ENCODE measurements at regions not wholly inside any gene's neighbourhood (a gene's known extent, or its start where the extent isn't known, plus 50 kb on each side); places are given as distances from the start of the nearest gene placed in this dataset.

GRCh38 chr6:156311291-156311690, 465.9 kb upstream of the ARID1B start:
- Histone ChIP-seq H3K27me3 (ENCODE audit: control insufficient read depth, insufficient read depth, low read length) (no peaks in the 10 kb centered on the region), H3K36me3 (replicated peaks; ENCODE audit: control insufficient read depth, insufficient read depth, low read length) (no peaks in the 10 kb centered on the region), H3K4me3 (ENCODE audit: insufficient read depth, low read depth, low read length) (no peak overlapping the region)
- no peak for DNase-seq

GRCh38 chr6:156310701-156311100, 466.5 kb upstream of the ARID1B start:
- H3K27me3 ChIP-seq (ENCODE audit: control insufficient read depth, insufficient read depth, low read length), result no peaks in the 10 kb centered on the region
- H3K36me3 ChIP-seq (replicated peaks; ENCODE audit: control insufficient read depth, insufficient read depth, low read length), result no peaks in the 10 kb centered on the region
- H3K4me3 ChIP-seq (ENCODE audit: insufficient read depth, low read depth, low read length), result no peak overlapping the region
- no peak for DNase-seq

DNA sequence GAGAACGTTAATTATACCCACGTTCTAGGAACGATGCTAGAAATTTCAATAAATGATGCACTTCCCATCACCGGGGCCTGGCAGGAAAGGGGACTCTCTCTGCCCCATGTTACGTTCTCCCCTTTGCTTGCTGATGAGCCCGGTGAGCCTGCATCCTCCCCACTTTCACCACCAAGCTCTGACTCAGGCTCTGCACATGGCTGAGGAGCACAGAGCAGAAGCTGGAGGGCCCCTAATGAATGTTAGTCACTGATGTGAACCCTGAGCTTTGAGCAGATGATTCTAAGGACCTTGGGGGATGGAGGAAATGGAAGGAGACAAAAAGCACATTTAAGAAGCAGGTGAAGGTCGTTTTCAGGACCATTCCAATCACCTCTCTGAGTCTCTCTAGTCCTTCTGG, 468.2 kb upstream of the ARID1B start:
- DNase-seq, result no peak
- no peaks in the 10 kb centered on the region for H3K36me3 ChIP-seq (replicated peaks; ENCODE audit: control insufficient read depth, insufficient read depth, low read length)
- H3K27me3 ChIP-seq (ENCODE audit: control insufficient read depth, insufficient read depth, low read length), result no peaks in the 10 kb centered on the region
- no peak overlapping the region for H3K4me3 ChIP-seq (ENCODE audit: insufficient read depth, low read depth, low read length)

GRCh38 chr6:156308604-156309003, 468.6 kb upstream of the ARID1B start:
- no peak for DNase-seq
- no peaks in the 10 kb centered on the region for H3K36me3 ChIP-seq (replicated peaks; ENCODE audit: control insufficient read depth, insufficient read depth, low read length)
- no peak overlapping the region for H3K4me3 ChIP-seq (ENCODE audit: insufficient read depth, low read depth, low read length)
- no peaks in the 10 kb centered on the region for H3K27me3 ChIP-seq (ENCODE audit: control insufficient read depth, insufficient read depth, low read length)

GRCh38 chr6:156306531-156306930, 470.6 kb upstream of the ARID1B start:
- no peak overlapping the region for H3K4me3 ChIP-seq (ENCODE audit: insufficient read depth, low read depth, low read length)

GRCh38 chr6:156283091-156283490, 494.1 kb upstream of the ARID1B start:
- no peak overlapping the region for H3K4me3 ChIP-seq (ENCODE audit: insufficient read depth, low read depth, low read length)
- no peaks in the 10 kb centered on the region for H3K36me3 ChIP-seq (replicated peaks; ENCODE audit: control insufficient read depth, insufficient read depth, low read length)
- no peak for DNase-seq

More at GRCh38 chr6:156306531-156306930, 470.6 kb upstream of the ARID1B start:
- Histone ChIP-seq H3K36me3 (replicated peaks; ENCODE audit: control insufficient read depth, insufficient read depth, low read length) (no peaks in the 10 kb centered on the region), H3K27me3 (ENCODE audit: control insufficient read depth, insufficient read depth, low read length) (no peaks in the 10 kb centered on the region)
- no peak for DNase-seq

GRCh38 chr6:156282087-156282486, 495.1 kb upstream of the ARID1B start:
- no peaks in the 10 kb centered on the region for H3K27me3 ChIP-seq (ENCODE audit: control insufficient read depth, insufficient read depth, low read length)
- no peak overlapping the region for H3K4me3 ChIP-seq (ENCODE audit: insufficient read depth, low read depth, low read length)
- no peak for DNase-seq
- no peaks in the 10 kb centered on the region for H3K36me3 ChIP-seq (replicated peaks; ENCODE audit: control insufficient read depth, insufficient read depth, low read length)

More at GRCh38 chr6:156283091-156283490, 494.1 kb upstream of the ARID1B start:
- H3K27me3 ChIP-seq (ENCODE audit: control insufficient read depth, insufficient read depth, low read length), result no peaks in the 10 kb centered on the region

- Histone ChIP-seq H3K36me3 (replicated peaks; ENCODE audit: control insufficient read depth, insufficient read depth, low read length) (no peaks in the 10 kb centered on the region), H3K27me3 (ENCODE audit: control insufficient read depth, insufficient read depth, low read length) (no peaks in the 10 kb centered on the region), H3K4me3 (ENCODE audit: insufficient read depth, low read depth, low read length) (no peak overlapping the region)
- DNase-seq, result no peak
Observed at GRCh38 chr6:156281266-156281665, 495.9 kb upstream of the ARID1B start.

DNA sequence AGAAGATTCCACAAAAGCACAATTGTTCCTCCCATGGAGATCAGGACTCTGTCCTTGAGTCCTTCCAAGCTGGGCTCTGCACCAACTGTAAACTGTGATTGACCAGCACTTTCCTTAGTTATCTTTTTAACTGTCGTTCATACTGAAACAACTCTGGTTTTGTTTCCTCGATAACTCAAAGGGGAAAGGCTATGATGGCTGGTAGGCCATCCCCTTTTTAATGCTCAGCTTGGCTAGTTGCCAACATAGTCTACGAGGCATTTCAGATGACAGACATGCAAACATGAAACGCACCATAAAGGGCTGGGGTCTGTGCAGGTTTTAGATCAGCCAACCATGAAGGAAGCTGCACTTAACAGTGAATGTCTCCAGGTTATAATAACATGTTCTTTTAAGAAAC, 497.1 kb upstream of the ARID1B start:
- no peaks in the 10 kb centered on the region for H3K27me3 ChIP-seq (ENCODE audit: control insufficient read depth, insufficient read depth, low read length)
- H3K36me3 ChIP-seq (replicated peaks; ENCODE audit: control insufficient read depth, insufficient read depth, low read length), result no peaks in the 10 kb centered on the region
- no peak for DNase-seq
- no peak overlapping the region for H3K4me3 ChIP-seq (ENCODE audit: insufficient read depth, low read depth, low read length)

DNA sequence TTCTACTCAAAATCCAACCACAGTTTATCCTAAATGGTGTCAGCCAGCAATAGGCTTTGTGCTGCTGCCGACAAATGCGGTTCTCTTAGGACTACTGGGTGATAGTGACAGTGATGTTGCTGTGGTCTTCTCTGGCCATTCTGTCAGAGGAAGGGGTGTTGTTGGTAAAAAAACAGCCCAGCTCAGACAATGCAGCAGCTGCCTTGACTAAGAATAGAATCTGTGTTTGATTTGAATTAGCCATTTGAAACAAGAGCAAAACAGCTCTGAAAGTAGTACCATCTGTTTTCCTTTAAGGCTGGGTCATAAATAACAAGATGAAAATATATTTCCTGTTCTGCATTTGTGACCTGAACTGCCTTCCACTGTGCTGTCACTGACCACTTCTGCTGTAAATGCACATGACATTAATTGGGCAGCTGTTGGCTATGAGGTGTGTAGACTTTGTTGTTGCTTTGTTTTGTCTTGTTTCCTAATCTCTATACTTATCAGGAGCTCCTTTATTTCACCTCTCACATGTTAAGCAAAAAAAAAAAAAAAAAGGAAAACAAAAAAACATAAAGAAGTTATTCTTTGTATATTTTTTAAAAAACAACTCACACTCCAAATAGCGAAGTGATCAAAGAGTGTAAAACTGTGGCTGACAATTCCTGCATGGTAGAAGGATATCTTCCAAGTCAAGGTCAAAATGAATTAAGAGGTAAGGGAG, 497.8 kb upstream of the ARID1B start:
- Histone ChIP-seq H3K36me3 (replicated peaks; ENCODE audit: control insufficient read depth, insufficient read depth, low read length) (no peaks in the 10 kb centered on the region), H3K4me3 (ENCODE audit: insufficient read depth, low read depth, low read length) (no peak overlapping the region), H3K27me3 (ENCODE audit: control insufficient read depth, insufficient read depth, low read length) (no peaks in the 10 kb centered on the region)
- no peak for DNase-seq

GRCh38 chr6:156273065-156273711, 504.0 kb upstream of the ARID1B start:
- Histone ChIP-seq H3K27me3 (ENCODE audit: control insufficient read depth, insufficient read depth, low read length) (no peaks in the 10 kb centered on the region), H3K36me3 (replicated peaks; ENCODE audit: control insufficient read depth, insufficient read depth, low read length) (no peaks in the 10 kb centered on the region), H3K4me3 (ENCODE audit: insufficient read depth, low read depth, low read length) (no peak overlapping the region)
- DNase-seq, result no peak

- no peak overlapping the region for H3K4me3 ChIP-seq (ENCODE audit: insufficient read depth, low read depth, low read length)
- no peaks in the 10 kb centered on the region for H3K27me3 ChIP-seq (ENCODE audit: control insufficient read depth, insufficient read depth, low read length)
- no peak for DNase-seq
- H3K36me3 ChIP-seq (replicated peaks; ENCODE audit: control insufficient read depth, insufficient read depth, low read length), result no peaks in the 10 kb centered on the region
Observed at GRCh38 chr6:156269751-156270369, 507.3 kb upstream of the ARID1B start.

GRCh38 chr6:156268849-156269248, 508.3 kb upstream of the ARID1B start:
- Histone ChIP-seq H3K27me3 (ENCODE audit: control insufficient read depth, insufficient read depth, low read length) (no peaks in the 10 kb centered on the region), H3K4me3 (ENCODE audit: insufficient read depth, low read depth, low read length) (no peak overlapping the region)

DNA sequence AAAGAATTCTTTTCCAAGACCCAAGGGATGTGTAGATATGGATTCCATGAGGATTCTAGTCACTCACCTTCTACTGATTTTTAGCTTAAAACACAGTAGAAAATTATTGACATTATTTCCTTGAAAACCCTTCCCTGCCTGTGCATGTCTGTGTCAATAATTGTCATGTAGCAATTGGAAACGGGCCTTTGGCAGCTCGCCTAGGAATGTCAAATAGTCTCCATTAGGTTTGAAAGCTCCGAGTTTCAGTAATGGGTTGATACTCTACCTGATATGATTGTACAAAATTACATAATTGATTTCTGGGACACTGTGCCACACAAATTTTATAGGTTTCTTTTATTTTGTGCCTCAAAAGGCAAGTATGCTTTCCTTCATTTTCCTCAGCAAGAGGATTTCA, 515.2 kb upstream of the ARID1B start:
- Histone ChIP-seq H3K27me3 (ENCODE audit: control insufficient read depth, insufficient read depth, low read length) (no peaks in the 10 kb centered on the region), H3K36me3 (replicated peaks; ENCODE audit: control insufficient read depth, insufficient read depth, low read length) (no peaks in the 10 kb centered on the region), H3K4me3 (ENCODE audit: insufficient read depth, low read depth, low read length) (no peak overlapping the region)
- no peak for DNase-seq

More at GRCh38 chr6:156268849-156269248, 508.3 kb upstream of the ARID1B start:
- DNase-seq, result no peak
- H3K36me3 ChIP-seq (replicated peaks; ENCODE audit: control insufficient read depth, insufficient read depth, low read length), result no peaks in the 10 kb centered on the region

GRCh38 chr6:156260815-156261214, 516.4 kb upstream of the ARID1B start:
- H3K4me3 ChIP-seq (ENCODE audit: insufficient read depth, low read depth, low read length), result no peak overlapping the region
- no peaks in the 10 kb centered on the region for H3K36me3 ChIP-seq (replicated peaks; ENCODE audit: control insufficient read depth, insufficient read depth, low read length)
- no peaks in the 10 kb centered on the region for H3K27me3 ChIP-seq (ENCODE audit: control insufficient read depth, insufficient read depth, low read length)
- DNase-seq, result no peak

Measured in H7 (cell line).